NCI-H82 (cell line): ENCODE measurements at regions not wholly inside any gene's neighbourhood (a gene's known extent, or its start where the extent isn't known, plus 50 kb on each side); places are given as distances from the start of the nearest gene placed in this dataset.
"Not testable (repeated sequence)": the region's sequence is repeated elsewhere in the genome, so short reads cannot be mapped to it uniquely, and the experiment has no call there.

Source experiments
- DNase-seq: peaks from one replicate; lab custom pipeline; 2025; lab: John Stamatoyannopoulos, UW

- DNase-seq: no peak
These were observed 182.0 kb upstream of the SPOPL start for GRCh38 chr2:138319616-138320015.

GRCh38 chr2:138321458-138321857, 180.1 kb upstream of the SPOPL start:
- DNase-seq: peak; percentile 36

GRCh38 chr2:138323382-138324067, 178.0 kb upstream of the SPOPL start:
- no peak for DNase-seq

- DNase-seq: no peak
These were observed 177.3 kb upstream of the SPOPL start for GRCh38 chr2:138324068-138324771.

GRCh38 chr2:138327967-138328366, 173.6 kb upstream of the SPOPL start:
- no peak for DNase-seq

GRCh38 chr2:138329162-138329561, 172.4 kb upstream of the SPOPL start:
- DNase-seq: no peak

GRCh38 chr2:138329591-138329990, 172.0 kb upstream of the SPOPL start:
- DNase-seq: no peak

GRCh38 chr2:138333121-138333520, 168.4 kb upstream of the SPOPL start:
- DNase-seq: no peak

- no peak for DNase-seq
These were observed 167.9 kb upstream of the SPOPL start for GRCh38 chr2:138333677-138334076.

GRCh38 chr2:138334323-138334722, 167.2 kb upstream of the SPOPL start:
- DNase-seq: no peak

GRCh38 chr2:138335036-138335435, 166.5 kb upstream of the SPOPL start:
- no peak for DNase-seq

GRCh38 chr2:138336146-138336545, 165.4 kb upstream of the SPOPL start:
- no peak for DNase-seq

- DNase-seq: no peak
These were observed 146.3 kb upstream of the SPOPL start for GRCh38 chr2:138355244-138355643.

- DNase-seq: no peak
These were observed 145.4 kb upstream of the SPOPL start for GRCh38 chr2:138356178-138356577.

- no peak for DNase-seq
These were observed 142.0 kb upstream of the SPOPL start for GRCh38 chr2:138359532-138359931.

- no peak for DNase-seq
These were observed 136.9 kb upstream of the SPOPL start for GRCh38 chr2:138364554-138365162.

- DNase-seq: no peak
These were observed 136.0 kb upstream of the SPOPL start for GRCh38 chr2:138365581-138365980.

GRCh38 chr2:138369856-138370255, 131.7 kb upstream of the SPOPL start:
- no peak for DNase-seq

GRCh38 chr2:138373993-138374408, 127.6 kb upstream of the SPOPL start:
- peak; percentile 74 for DNase-seq

GRCh38 chr2:138381373-138381772, 120.2 kb upstream of the SPOPL start:
- no peak for DNase-seq

- no peak for DNase-seq
These were observed 118.9 kb upstream of the SPOPL start for GRCh38 chr2:138382672-138383071.

- not testable (repeated sequence) for DNase-seq
These were observed 115.4 kb upstream of the SPOPL start for GRCh38 chr2:138386191-138386590.

- DNase-seq: no peak
These were observed 112.5 kb upstream of the SPOPL start for GRCh38 chr2:138389063-138389462.
